ENCODE measurements at regions not wholly inside any gene's neighbourhood (a gene's known extent, or its start where the extent isn't known, plus 50 kb on each side); places are given as distances from the start of the nearest gene placed in this dataset.

DNA sequence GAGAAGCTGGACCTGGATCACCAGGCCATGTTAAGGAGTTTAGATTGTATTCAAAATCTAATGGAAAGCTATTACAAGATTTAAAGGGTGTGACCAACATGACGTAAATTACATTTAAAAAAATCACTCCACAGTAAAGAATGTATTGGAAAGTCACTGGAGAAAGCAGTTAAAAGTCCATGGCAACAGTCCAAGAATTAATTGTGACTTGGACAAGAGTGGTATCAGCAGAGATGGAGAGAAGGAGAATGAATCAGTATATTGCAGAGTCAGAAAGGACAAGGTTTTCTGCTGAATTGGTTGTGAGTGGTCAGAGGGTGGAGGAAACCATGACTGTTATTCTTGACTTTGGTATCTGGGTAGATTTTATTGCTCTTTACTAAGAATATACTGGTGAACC lies 535.1 kb upstream of the SLITRK1 start:
- no peak for DNase-seq (ENCODE audit: low read depth)
- no peak overlapping the region for H3K4me3 ChIP-seq (ENCODE audit: low read depth, low read length)
- TF ChIP-seq, protein P1, sequence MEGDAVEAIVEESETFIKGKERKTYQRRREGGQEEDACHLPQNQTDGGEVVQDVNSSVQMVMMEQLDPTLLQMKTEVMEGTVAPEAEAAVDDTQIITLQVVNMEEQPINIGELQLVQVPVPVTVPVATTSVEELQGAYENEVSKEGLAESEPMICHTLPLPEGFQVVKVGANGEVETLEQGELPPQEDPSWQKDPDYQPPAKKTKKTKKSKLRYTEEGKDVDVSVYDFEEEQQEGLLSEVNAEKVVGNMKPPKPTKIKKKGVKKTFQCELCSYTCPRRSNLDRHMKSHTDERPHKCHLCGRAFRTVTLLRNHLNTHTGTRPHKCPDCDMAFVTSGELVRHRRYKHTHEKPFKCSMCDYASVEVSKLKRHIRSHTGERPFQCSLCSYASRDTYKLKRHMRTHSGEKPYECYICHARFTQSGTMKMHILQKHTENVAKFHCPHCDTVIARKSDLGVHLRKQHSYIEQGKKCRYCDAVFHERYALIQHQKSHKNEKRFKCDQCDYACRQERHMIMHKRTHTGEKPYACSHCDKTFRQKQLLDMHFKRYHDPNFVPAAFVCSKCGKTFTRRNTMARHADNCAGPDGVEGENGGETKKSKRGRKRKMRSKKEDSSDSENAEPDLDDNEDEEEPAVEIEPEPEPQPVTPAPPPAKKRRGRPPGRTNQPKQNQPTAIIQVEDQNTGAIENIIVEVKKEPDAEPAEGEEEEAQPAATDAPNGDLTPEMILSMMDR (IDR thresholded peaks at IDR 0.05; ENCODE audit: insufficient read depth, low read depth, low read length, missing control alignments), result no peak

DNA sequence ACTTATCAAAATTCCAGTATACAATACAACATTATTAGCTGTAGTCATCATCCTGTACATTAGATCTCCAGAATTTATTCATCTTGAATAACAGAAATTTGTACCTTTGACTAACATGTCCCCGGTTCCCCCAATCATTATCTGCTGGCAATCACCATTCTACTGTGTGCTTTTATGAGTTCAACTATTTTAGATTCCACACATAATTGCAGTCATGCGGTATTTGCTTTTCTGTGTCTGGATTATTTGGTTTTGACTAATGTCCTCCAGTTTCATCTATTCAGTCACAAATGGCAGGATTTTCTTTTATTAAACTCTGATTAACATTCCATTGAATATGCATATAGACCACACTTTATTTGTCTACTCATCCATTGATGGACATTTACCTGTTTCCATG lies 530.7 kb upstream of the SLITRK1 start:
- no peak for DNase-seq (ENCODE audit: low read depth)
- no peak overlapping the region for H3K4me3 ChIP-seq (ENCODE audit: low read depth, low read length)
- TF ChIP-seq, protein P1 (IDR thresholded peaks at IDR 0.05; ENCODE audit: insufficient read depth, low read depth, low read length, missing control alignments), result no peak

DNA sequence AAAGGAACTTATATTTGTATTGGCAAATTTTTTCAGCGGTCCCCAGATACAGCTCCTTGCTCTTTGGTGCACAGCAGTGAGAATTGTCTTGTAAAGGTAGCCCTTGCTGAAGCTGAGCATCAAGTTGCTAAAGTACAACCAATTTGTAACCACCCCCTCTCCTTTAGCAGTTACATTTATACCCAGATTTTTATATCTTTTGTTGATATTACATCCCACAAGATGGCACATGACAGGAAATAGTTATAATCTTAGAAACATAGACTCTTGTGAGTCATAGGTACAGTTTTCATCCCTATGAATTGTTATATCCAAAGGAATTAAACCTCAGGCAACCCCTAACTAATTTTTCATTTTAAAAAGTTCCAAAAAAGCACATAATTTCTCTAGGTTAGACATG lies 523.0 kb upstream of the SLITRK1 start:
- H3K4me3 ChIP-seq (ENCODE audit: low read depth, low read length), result no peak overlapping the region
- DNase-seq (ENCODE audit: low read depth), result no peak
- TF ChIP-seq, protein P1 (IDR thresholded peaks at IDR 0.05; ENCODE audit: insufficient read depth, low read depth, low read length, missing control alignments), result no peak

DNA sequence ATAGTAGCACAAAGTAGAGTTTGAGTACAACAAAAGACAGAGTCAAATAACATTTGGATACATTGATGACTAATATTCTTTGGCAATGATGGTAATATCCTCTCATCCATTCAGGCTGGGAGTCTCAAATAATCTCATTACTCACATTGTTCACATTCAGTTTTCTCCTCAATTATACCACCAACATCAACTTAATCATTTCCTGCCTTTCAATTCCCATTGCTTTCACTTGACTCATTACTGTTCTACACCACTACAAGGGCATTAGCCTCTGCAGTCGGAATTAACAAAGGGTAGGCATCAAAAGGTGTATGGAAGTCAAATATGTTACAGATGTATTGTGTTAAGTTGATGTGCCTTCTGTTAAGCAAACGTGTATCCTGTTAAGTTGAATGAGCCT lies 518.4 kb upstream of the SLITRK1 start:
- TF ChIP-seq, protein P1 (IDR thresholded peaks at IDR 0.05; ENCODE audit: insufficient read depth, low read depth, low read length, missing control alignments), result no peak
- H3K4me3 ChIP-seq (ENCODE audit: low read depth, low read length), result no peak overlapping the region
- DNase-seq (ENCODE audit: low read depth), result no peak

DNA sequence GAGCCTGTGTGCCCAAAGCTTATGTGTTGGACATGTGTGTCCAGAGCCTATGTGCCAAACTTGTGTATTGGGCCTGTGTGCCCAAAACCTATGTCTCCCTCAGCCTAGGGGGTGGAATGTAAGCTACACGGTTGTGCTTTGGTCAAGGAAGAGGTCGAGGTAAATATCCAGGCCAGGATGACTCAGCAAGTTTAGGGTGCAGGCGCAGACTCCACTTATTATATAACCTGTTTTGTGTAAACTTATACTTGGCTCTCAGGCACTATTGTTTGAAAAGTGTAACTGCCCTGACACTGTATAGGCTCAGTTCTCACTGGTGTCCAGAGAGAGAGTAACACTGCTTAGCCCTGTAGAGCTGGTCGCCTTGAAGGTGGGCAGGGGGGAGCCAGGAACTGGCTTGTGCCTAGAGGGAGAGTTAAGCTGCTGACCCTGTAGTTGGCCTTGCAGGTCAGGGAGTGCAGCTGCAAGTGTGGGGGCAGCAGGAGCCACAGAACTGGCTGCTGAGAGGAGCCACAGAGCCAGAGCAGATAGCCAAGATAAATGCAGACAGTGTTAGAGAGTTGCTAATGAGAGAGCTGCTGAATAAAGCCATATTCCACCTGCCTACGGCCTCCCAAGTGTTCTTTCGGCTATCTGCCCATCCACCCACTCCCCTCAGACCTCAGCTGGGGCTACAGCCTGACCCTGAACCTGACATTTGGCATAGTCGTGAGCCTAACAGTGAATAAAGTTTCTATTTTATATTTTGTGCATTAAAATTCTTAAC lies 517.2 kb upstream of the SLITRK1 start:
- H3K4me3 ChIP-seq (ENCODE audit: low read depth, low read length), result no peak overlapping the region
- no peak for DNase-seq (ENCODE audit: low read depth)
- TF ChIP-seq, protein P1 (IDR thresholded peaks at IDR 0.05; ENCODE audit: insufficient read depth, low read depth, low read length, missing control alignments), result no peak

DNA sequence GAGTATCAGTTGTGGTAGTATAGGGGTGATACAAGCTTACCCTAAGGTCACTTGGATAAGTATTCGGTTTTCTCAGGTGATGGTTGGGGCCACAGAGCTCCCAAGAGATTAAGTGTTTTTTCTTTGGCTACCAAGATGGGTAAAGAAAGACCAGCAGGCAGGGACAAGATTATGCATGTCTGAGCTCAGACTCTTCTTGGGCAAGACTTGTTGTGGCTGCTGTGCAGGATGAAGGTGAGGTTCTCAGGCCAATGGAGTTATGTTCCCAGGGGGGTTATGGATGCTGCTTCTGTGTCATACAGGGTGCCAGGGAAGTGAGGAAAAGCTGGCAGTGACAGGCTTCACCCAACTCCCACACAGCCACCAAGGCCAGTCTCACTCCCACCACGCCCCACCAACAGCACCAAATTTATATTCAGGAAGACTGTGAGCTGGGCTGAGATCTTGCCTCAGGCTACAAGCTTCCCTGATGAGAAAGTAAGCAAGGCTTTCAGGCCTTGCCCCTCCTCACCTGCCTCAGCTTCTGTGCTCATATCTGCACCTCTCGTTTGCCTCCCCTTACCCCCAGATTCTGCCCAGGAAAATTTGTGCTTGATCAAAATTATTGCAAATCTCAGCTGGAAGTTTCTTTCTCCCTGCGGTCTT lies 511.8 kb upstream of the SLITRK1 start:
- TF ChIP-seq, protein P1 (IDR thresholded peaks at IDR 0.05; ENCODE audit: insufficient read depth, low read depth, low read length, missing control alignments), result no peak

More for the DNA sequence above, 511.8 kb upstream of the SLITRK1 start:
- H3K4me3 ChIP-seq (ENCODE audit: low read depth, low read length), result no peak overlapping the region
- no peak for DNase-seq (ENCODE audit: low read depth)

Measured in GM12865 (cell line).